WI38 (cell line): ENCODE measurements at regions not wholly inside any gene's neighbourhood (a gene's known extent, or its start where the extent isn't known, plus 50 kb on each side); places are given as distances from the start of the nearest gene placed in this dataset.

Experiments
- H3K4me3 ChIP-seq: 2 replicates; pipeline ENCODE4 v1.5.1; 2011; ENCODE audit warnings: low read depth, mild to moderate bottlenecking, control low read depth, low read length
- TF ChIP-seq, protein P1 (sequence below): IDR thresholded peaks from 2 replicates; pipeline ENCODE4 v1.5.1; 2012; ENCODE audit warnings: low read depth, mild to moderate bottlenecking, control low read depth, low read length

DNA sequence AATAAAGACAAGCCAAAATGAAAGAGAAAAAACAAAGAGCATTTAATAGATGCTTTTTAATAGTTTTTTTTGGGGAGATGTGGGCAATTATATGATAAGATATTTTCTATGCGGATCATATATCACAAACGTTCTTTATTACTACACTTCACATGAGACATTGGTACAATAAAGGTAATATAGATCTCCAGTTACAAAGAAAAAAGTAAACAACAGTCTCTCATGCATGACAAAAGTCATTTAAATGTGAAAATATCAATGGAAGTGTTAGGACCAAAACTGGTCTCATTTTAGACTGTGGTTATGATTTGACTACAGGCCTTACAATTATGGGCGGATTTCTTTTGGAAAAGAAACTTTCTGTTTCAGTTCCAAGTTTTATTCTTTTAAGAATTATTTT lies 687.0 kb downstream of the ADGRL2 start:
- H3K4me3 ChIP-seq, result no peak overlapping the region
- TF ChIP-seq, protein P1, sequence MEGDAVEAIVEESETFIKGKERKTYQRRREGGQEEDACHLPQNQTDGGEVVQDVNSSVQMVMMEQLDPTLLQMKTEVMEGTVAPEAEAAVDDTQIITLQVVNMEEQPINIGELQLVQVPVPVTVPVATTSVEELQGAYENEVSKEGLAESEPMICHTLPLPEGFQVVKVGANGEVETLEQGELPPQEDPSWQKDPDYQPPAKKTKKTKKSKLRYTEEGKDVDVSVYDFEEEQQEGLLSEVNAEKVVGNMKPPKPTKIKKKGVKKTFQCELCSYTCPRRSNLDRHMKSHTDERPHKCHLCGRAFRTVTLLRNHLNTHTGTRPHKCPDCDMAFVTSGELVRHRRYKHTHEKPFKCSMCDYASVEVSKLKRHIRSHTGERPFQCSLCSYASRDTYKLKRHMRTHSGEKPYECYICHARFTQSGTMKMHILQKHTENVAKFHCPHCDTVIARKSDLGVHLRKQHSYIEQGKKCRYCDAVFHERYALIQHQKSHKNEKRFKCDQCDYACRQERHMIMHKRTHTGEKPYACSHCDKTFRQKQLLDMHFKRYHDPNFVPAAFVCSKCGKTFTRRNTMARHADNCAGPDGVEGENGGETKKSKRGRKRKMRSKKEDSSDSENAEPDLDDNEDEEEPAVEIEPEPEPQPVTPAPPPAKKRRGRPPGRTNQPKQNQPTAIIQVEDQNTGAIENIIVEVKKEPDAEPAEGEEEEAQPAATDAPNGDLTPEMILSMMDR, result no peak

DNA sequence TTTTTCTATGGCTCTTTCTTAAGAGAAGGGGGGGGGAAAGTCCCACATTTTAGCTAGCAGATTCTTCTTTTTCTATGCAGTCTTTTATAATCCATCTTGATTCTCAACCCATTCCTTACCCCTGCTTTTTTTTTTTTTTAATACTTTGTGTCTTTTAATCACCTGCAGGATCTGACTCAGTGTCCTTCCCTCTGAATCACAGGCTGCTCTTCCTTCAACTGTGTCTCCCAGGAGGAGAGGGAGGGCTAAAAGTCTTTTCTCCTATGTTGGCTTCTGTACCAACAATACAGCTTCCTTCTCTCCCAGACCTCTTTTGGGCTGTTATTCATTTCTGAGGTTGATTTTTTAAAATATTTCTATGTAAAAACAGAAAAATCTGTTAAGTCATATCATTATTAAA lies 686.2 kb downstream of the ADGRL2 start:
- H3K4me3 ChIP-seq, result no peak overlapping the region
- TF ChIP-seq, protein P1, result no peak

DNA sequence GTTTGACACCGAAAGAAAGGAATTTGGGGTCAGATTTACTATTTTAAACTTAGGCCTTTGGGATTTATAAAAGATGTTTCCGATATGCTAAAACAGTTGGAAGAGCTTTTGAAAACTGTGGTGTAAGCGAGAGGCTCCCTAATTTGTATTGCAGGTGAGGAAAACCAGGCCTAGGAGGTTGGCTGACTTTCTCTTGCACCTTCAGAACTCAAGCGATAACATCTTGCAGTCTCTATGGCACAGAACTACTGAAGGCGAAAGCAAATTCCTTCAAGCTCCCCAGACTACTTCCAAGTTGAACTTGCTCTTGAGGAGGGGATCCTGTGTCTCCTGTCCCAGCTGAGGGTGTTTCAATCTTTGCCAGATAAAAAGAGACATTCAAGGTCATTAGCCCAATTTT lies 685.7 kb downstream of the ADGRL2 start:
- TF ChIP-seq, protein P1, result no peak
- H3K4me3 ChIP-seq, result no peak overlapping the region

DNA sequence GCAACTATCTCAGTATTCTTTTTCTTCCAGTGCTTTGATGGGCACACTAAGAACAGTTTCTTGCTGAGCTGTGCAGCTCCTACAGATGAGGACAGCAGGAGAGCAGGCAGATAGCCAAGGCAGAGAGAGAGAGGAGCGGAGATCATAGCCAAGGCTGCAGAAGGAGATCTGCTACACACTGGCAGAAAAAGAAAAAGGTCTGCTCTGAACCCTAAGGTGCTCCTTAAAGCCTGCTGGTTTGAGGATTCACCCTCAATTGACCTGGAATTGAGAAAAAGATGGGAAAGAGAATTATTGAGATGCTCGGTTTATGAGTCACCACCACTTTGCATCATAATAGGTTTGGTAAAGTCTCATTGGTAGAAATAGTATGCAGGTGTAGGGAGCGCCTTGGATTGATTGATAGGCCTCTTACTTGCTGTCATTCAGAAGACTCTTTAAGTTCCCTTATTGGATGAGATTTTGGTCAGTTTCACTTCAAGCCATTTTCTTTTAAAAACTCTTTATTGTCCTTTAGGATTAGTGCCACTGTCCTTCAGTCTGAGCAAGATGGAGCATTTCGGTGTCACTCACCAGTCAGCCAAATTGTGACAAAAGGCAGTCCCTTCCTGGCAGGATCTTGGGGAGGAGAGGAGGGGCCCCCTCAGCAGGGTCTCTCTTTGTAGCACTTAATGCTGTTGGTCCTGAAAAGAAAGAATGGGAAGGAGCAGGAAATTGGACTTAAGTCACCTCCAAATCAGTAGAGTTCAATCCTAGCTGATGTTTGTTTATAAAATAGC lies 685.0 kb downstream of the ADGRL2 start:
- H3K4me3 ChIP-seq, result no peak overlapping the region

DNA sequence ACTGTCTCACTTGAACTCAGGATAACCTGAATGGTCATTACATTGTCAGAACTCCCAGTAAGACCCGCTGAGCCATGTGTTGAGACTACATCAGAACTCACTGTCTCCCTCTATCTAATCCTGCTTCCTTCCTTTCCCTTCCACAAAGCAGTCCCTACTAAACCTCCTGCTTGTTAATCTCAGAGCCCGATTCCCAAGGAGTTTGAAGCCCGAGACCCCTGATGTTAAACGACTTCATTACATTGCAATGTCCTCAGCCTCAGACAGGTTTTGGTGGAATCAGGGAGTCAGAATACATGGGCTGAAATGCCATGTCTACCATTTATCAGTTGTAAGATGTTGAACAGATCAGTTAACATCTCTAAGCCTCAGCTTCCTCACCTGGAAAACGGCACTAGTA lies 682.4 kb downstream of the ADGRL2 start:
- no peak overlapping the region for H3K4me3 ChIP-seq
- TF ChIP-seq, protein P1, result no peak

More for the DNA sequence above, 685.0 kb downstream of the ADGRL2 start:
- TF ChIP-seq, protein P1, result no peak

DNA sequence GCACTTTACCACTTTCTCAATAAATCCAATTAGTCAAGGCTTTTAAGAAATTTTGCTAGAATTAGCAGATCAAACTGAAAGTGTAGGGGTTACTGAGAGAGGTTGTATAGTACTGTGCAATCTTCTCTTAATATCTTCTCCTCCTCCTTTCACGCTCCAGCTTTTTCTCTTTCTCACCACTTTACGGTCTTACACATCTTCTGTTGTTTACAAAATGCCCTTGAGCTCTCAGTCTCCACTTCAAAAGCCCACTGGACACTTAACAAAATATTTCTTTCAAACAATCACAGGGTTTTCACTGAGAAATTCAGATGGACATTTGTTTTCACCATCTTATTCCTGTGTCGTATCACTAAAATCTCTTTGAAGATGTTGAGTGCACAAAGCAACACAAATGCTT lies 678.2 kb downstream of the ADGRL2 start:
- TF ChIP-seq, protein P1, result no peak
- H3K4me3 ChIP-seq, result no peak overlapping the region

DNA sequence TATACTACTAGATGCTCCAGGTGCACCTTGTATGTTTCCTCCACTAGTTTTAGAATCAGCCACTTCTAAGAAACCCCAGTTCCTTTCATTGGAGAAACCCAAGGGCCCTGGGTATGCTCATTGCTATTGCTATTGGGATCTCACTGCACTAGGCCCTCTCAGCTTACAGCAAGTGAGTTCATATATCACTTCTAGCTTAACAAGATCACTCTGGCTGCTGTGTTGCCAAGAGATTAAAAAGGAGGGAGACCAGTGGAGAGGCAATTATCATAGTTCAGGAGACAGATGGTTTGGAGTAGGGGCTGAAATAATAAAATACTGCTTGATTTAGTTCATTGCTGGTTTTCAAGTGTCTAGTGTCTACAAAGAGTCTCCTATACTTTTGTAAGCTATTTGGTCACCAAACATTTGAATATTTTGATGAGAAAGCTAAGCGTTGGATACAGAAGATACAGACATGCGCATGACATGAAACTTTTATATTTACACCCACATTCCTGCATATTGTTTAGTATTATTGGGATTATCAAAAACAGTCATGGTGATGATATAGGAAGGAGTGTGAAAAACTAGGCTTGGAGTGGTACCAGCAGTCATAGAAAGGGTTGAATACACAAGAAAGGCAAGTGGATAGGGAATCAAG lies 671.9 kb downstream of the ADGRL2 start:
- H3K4me3 ChIP-seq, result no peak overlapping the region
- TF ChIP-seq, protein P1, result no peak
